ENCODE measurements at regions not wholly inside any gene's neighbourhood (a gene's known extent, or its start where the extent isn't known, plus 50 kb on each side); places are given as distances from the start of the nearest gene placed in this dataset.

DNA sequence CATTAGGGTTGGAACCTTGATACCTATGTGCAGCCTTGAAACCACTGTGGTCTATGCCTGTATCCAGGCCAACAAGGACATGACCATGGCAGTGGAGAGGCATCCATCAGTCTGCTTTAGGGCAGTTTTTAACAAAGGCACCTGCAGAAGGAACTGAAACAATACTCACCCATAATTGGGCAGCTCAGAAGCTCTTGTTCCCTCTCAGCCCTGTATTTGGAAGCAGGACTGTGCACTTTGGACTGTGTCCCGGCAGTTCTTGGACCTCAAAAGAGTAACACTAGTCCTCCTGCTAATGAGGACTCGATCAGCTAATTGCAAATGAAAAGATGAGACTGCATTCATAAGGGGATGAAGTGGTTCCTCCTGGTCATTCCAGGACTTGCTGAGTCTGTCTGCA is 500.2 kb upstream of the TNP1 start:
- TF ChIP-seq CTCF (IDR thresholded peaks at IDR 0.05) (no peak), EP300 (IDR thresholded peaks at IDR 0.05) (no peak), POLR2A (IDR thresholded peaks at IDR 0.05) (no peak), POLR2AphosphoS5 (IDR thresholded peaks at IDR 0.05) (no peak)
